Ishikawa (cell line): ENCODE measurements at regions not wholly inside any gene's neighbourhood (a gene's known extent, or its start where the extent isn't known, plus 50 kb on each side); places are given as distances from the start of the nearest gene placed in this dataset.

Experiments used
- TAF1 ChIP-seq: IDR thresholded peaks from 2 replicates; pipeline ENCODE4 v1.6.1; 2012; ENCODE audit warnings: low read depth, mild to moderate bottlenecking
- YY1 ChIP-seq: IDR thresholded peaks from 2 replicates; pipeline ENCODE4 v1.6.1; 2012; ENCODE audit warnings: low read depth
- ZBTB7A ChIP-seq: IDR thresholded peaks from 2 replicates; pipeline ENCODE4 v1.6.1; 2012; ENCODE audit warnings: low read depth
- TF ChIP-seq, protein P1 (sequence below): IDR thresholded peaks from 2 replicates; pipeline ENCODE4 v1.6.1; 2012; ENCODE audit warnings: low read depth, mild to moderate bottlenecking
- TF ChIP-seq, protein P2 (sequence below): IDR thresholded peaks from 2 replicates; pipeline ENCODE4 v1.6.1; 2012

DNA sequence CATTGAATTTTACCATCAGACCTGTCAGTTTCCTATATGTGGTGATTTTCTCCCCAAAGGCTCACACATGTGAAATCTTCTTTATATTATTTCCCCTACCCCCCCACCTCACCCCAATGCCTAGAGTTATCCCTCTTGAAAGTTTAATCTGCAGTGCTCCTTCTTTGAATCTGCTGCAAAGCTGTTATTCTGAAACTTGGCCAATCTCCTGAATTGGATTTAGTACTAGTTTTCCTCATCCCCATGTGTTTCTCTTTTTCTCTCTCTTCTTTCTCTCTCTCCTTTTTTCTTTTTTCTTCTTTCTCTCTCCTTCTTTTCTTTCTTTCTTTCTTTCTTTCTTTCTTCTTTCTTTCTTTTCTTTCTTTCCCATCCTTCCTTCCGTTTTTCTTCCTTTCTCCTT, 886.2 kb downstream of the TYW1 start:
- TF ChIP-seq, protein P1, sequence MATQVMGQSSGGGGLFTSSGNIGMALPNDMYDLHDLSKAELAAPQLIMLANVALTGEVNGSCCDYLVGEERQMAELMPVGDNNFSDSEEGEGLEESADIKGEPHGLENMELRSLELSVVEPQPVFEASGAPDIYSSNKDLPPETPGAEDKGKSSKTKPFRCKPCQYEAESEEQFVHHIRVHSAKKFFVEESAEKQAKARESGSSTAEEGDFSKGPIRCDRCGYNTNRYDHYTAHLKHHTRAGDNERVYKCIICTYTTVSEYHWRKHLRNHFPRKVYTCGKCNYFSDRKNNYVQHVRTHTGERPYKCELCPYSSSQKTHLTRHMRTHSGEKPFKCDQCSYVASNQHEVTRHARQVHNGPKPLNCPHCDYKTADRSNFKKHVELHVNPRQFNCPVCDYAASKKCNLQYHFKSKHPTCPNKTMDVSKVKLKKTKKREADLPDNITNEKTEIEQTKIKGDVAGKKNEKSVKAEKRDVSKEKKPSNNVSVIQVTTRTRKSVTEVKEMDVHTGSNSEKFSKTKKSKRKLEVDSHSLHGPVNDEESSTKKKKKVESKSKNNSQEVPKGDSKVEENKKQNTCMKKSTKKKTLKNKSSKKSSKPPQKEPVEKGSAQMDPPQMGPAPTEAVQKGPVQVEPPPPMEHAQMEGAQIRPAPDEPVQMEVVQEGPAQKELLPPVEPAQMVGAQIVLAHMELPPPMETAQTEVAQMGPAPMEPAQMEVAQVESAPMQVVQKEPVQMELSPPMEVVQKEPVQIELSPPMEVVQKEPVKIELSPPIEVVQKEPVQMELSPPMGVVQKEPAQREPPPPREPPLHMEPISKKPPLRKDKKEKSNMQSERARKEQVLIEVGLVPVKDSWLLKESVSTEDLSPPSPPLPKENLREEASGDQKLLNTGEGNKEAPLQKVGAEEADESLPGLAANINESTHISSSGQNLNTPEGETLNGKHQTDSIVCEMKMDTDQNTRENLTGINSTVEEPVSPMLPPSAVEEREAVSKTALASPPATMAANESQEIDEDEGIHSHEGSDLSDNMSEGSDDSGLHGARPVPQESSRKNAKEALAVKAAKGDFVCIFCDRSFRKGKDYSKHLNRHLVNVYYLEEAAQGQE: no peak
- TF ChIP-seq, protein P2, sequence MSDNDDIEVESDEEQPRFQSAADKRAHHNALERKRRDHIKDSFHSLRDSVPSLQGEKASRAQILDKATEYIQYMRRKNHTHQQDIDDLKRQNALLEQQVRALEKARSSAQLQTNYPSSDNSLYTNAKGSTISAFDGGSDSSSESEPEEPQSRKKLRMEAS: no peak
- no peak for TF ChIP-seq YY1
- no peak for TF ChIP-seq TAF1
- no peak for TF ChIP-seq ZBTB7A
